WTC11 (cell line): ENCODE measurements at regions not wholly inside any gene's neighbourhood (a gene's known extent, or its start where the extent isn't known, plus 50 kb on each side); places are given as distances from the start of the nearest gene placed in this dataset.

Experiments used
- MAX ChIP-seq: sonication (generic); formaldehyde crosslinking; IDR thresholded peaks from 2 replicates; pipeline ENCODE4 v1.8.0; 2022; ENCODE audit warnings: mild to moderate bottlenecking, missing genetic modification reagents
- NFYB ChIP-seq: sonication (generic); formaldehyde crosslinking; conservative IDR thresholded peaks from 2 replicates; pipeline ENCODE4 v1.8.0; 2022; ENCODE audit warnings: low read depth, missing genetic modification reagents
- NR3C1 ChIP-seq: sonication (generic); formaldehyde crosslinking; conservative IDR thresholded peaks from 2 replicates; pipeline ENCODE4 v1.8.1; 2023; ENCODE audit warnings: low read depth, mild to moderate bottlenecking, missing genetic modification reagents
- STAT6 ChIP-seq: sonication (generic); formaldehyde crosslinking; conservative IDR thresholded peaks from 2 replicates; pipeline ENCODE4 v1.8.1; 2023; ENCODE audit warnings: mild to moderate bottlenecking, low read depth, missing genetic modification reagents, moderate library complexity
- TP53 ChIP-seq: sonication (generic); formaldehyde crosslinking; IDR thresholded peaks from 2 replicates; pipeline ENCODE4 v1.8.1; 2023; ENCODE audit warnings: mild to moderate bottlenecking, missing genetic modification reagents
- TF ChIP-seq, protein P1 (sequence below): sonication (generic); formaldehyde crosslinking; IDR thresholded peaks from 2 replicates; pipeline ENCODE4 v1.8.1; 2023; ENCODE audit warnings: mild to moderate bottlenecking, missing genetic modification reagents
- TF ChIP-seq, protein P2 (sequence below): fragments of 200-600 bp; IDR thresholded peaks from 2 replicates; pipeline ENCODE4 v1.8.0; 2022; ENCODE audit warnings: antibody characterized with exemption
- TF ChIP-seq, protein P3 (sequence below): sonication (generic); formaldehyde crosslinking; IDR thresholded peaks from 2 replicates; pipeline ENCODE4 v1.8.1; 2022; ENCODE audit warnings: mild to moderate bottlenecking, missing genetic modification reagents, moderate library complexity, borderline replicate concordance

- TF ChIP-seq STAT6: no peak
- TF ChIP-seq TP53 (CRISPR knock-in tag): no peak
- TF ChIP-seq, protein P1, sequence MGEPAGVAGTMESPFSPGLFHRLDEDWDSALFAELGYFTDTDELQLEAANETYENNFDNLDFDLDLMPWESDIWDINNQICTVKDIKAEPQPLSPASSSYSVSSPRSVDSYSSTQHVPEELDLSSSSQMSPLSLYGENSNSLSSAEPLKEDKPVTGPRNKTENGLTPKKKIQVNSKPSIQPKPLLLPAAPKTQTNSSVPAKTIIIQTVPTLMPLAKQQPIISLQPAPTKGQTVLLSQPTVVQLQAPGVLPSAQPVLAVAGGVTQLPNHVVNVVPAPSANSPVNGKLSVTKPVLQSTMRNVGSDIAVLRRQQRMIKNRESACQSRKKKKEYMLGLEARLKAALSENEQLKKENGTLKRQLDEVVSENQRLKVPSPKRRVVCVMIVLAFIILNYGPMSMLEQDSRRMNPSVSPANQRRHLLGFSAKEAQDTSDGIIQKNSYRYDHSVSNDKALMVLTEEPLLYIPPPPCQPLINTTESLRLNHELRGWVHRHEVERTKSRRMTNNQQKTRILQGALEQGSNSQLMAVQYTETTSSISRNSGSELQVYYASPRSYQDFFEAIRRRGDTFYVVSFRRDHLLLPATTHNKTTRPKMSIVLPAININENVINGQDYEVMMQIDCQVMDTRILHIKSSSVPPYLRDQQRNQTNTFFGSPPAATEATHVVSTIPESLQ (CRISPR knock-in tag): no peak
- TF ChIP-seq, protein P2, sequence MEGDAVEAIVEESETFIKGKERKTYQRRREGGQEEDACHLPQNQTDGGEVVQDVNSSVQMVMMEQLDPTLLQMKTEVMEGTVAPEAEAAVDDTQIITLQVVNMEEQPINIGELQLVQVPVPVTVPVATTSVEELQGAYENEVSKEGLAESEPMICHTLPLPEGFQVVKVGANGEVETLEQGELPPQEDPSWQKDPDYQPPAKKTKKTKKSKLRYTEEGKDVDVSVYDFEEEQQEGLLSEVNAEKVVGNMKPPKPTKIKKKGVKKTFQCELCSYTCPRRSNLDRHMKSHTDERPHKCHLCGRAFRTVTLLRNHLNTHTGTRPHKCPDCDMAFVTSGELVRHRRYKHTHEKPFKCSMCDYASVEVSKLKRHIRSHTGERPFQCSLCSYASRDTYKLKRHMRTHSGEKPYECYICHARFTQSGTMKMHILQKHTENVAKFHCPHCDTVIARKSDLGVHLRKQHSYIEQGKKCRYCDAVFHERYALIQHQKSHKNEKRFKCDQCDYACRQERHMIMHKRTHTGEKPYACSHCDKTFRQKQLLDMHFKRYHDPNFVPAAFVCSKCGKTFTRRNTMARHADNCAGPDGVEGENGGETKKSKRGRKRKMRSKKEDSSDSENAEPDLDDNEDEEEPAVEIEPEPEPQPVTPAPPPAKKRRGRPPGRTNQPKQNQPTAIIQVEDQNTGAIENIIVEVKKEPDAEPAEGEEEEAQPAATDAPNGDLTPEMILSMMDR: no peak
- no peak for TF ChIP-seq MAX (CRISPR knock-in tag)
- no peak for TF ChIP-seq NR3C1 (CRISPR knock-in tag)
- TF ChIP-seq, protein P3, sequence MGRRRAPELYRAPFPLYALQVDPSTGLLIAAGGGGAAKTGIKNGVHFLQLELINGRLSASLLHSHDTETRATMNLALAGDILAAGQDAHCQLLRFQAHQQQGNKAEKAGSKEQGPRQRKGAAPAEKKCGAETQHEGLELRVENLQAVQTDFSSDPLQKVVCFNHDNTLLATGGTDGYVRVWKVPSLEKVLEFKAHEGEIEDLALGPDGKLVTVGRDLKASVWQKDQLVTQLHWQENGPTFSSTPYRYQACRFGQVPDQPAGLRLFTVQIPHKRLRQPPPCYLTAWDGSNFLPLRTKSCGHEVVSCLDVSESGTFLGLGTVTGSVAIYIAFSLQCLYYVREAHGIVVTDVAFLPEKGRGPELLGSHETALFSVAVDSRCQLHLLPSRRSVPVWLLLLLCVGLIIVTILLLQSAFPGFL (CRISPR knock-in tag): no peak
- TF ChIP-seq NFYB (CRISPR knock-in tag): no peak
Measured at GRCh38 chrX:145654486-145654885, 163.1 kb upstream of the SLITRK2 start.
